ENCODE measurements at regions not wholly inside any gene's neighbourhood (a gene's known extent, or its start where the extent isn't known, plus 50 kb on each side); places are given as distances from the start of the nearest gene placed in this dataset.

GRCh38 chr13:20326809-20327208 is 94.7 kb upstream of the GJB6 start:
- no peak overlapping the region for H3K27ac ChIP-seq (ENCODE audit: low read length)
- H3K4me2 ChIP-seq (ENCODE audit: low read length) = no peak overlapping the region
- H3K4me3 ChIP-seq (ENCODE audit: low read length) = no peak overlapping the region
- H3K36me3 ChIP-seq (replicated peaks; ENCODE audit: low read depth, low read length) = no peaks in the 10 kb centered on the region
- H3K4me1 ChIP-seq (ENCODE audit: low read length) = no peaks in the 10 kb centered on the region
- no peak for TF ChIP-seq EZH2phosphoT487 (IDR thresholded peaks at IDR 0.05; ENCODE audit: low read depth)
- no peak for TF ChIP-seq CTCF (IDR thresholded peaks at IDR 0.05; ENCODE audit: low read depth, low read length)
- H2AFZ ChIP-seq (ENCODE audit: low read depth, low read length) = no peak overlapping the region
- H3K9ac ChIP-seq (ENCODE audit: low read length) = no peak overlapping the region
- peaks cover 15% of the 10 kb centered on the region; the same call in 1 of the 2 replicates for H3K9me3 ChIP-seq (ENCODE audit: insufficient read depth, low read length)
- no peaks in the 10 kb centered on the region for H3K79me2 ChIP-seq (ENCODE audit: low read length)
- H4K20me1 ChIP-seq (ENCODE audit: insufficient read depth, low read length) = no peaks in the 10 kb centered on the region
- peaks cover 2% of the 10 kb centered on the region; the same call in 1 of the 2 replicates for H3K27me3 ChIP-seq (ENCODE audit: low read depth, low read length)

- Histone ChIP-seq H3K4me3 (ENCODE audit: low read length) (no peak overlapping the region), H3K27ac (ENCODE audit: low read length) (no peak overlapping the region), H2AFZ (ENCODE audit: low read depth, low read length) (no peak overlapping the region), H3K9ac (ENCODE audit: low read length) (no peak overlapping the region), H4K20me1 (ENCODE audit: insufficient read depth, low read length) (no peaks in the 10 kb centered on the region), H3K36me3 (replicated peaks; ENCODE audit: low read depth, low read length) (no peaks in the 10 kb centered on the region), H3K9me3 (ENCODE audit: insufficient read depth, low read length) (peaks cover 15% of the 10 kb centered on the region; the same call in 1 of the 2 replicates), H3K4me1 (ENCODE audit: low read length) (no peaks in the 10 kb centered on the region), H3K79me2 (ENCODE audit: low read length) (no peaks in the 10 kb centered on the region), H3K27me3 (ENCODE audit: low read depth, low read length) (peaks cover 4% of the 10 kb centered on the region; the same call in 1 of the 2 replicates), H3K4me2 (ENCODE audit: low read length) (no peak overlapping the region)
- TF ChIP-seq EZH2phosphoT487 (IDR thresholded peaks at IDR 0.05; ENCODE audit: low read depth) (no peak), CTCF (IDR thresholded peaks at IDR 0.05; ENCODE audit: low read depth, low read length) (no peak)
These were observed 94.2 kb upstream of the GJB6 start for GRCh38 chr13:20326276-20326675.

- no peaks in the 10 kb centered on the region for H3K36me3 ChIP-seq (replicated peaks; ENCODE audit: low read depth, low read length)
- H3K4me3 ChIP-seq (ENCODE audit: low read length) = no peak overlapping the region
- H2AFZ ChIP-seq (ENCODE audit: low read depth, low read length) = no peak overlapping the region
- H3K9me3 ChIP-seq (ENCODE audit: insufficient read depth, low read length) = peaks cover 10% of the 10 kb centered on the region; the same call in 1 of the 2 replicates
- H3K4me1 ChIP-seq (ENCODE audit: low read length) = no peaks in the 10 kb centered on the region
- H3K4me2 ChIP-seq (ENCODE audit: low read length) = no peak overlapping the region
- H3K27ac ChIP-seq (ENCODE audit: low read length) = no peak overlapping the region
- no peaks in the 10 kb centered on the region for H3K79me2 ChIP-seq (ENCODE audit: low read length)
- TF ChIP-seq EZH2phosphoT487 (IDR thresholded peaks at IDR 0.05; ENCODE audit: low read depth) = no peak
- no peak for TF ChIP-seq CTCF (IDR thresholded peaks at IDR 0.05; ENCODE audit: low read depth, low read length)
- H3K27me3 ChIP-seq (ENCODE audit: low read depth, low read length) = peaks cover 10% of the 10 kb centered on the region; the same call in 1 of the 2 replicates
- no peak overlapping the region for H3K9ac ChIP-seq (ENCODE audit: low read length)
- no peaks in the 10 kb centered on the region for H4K20me1 ChIP-seq (ENCODE audit: insufficient read depth, low read length)
These were observed 88.8 kb upstream of the GJB6 start for GRCh38 chr13:20320885-20321284.

- Histone ChIP-seq H3K79me2 (ENCODE audit: low read length) (no peaks in the 10 kb centered on the region), H3K4me2 (ENCODE audit: low read length) (no peak overlapping the region), H3K4me1 (ENCODE audit: low read length) (no peaks in the 10 kb centered on the region), H3K27me3 (ENCODE audit: low read depth, low read length) (peaks cover 13% of the 10 kb centered on the region; the same call in 1 of the 2 replicates), H3K9me3 (ENCODE audit: insufficient read depth, low read length) (no peaks in the 10 kb centered on the region), H3K4me3 (ENCODE audit: low read length) (no peak overlapping the region), H2AFZ (ENCODE audit: low read depth, low read length) (no peak overlapping the region), H3K36me3 (replicated peaks; ENCODE audit: low read depth, low read length) (no peaks in the 10 kb centered on the region), H4K20me1 (ENCODE audit: insufficient read depth, low read length) (no peaks in the 10 kb centered on the region), H3K9ac (ENCODE audit: low read length) (no peak overlapping the region), H3K27ac (ENCODE audit: low read length) (no peak overlapping the region)
- no peak for TF ChIP-seq EZH2phosphoT487 (IDR thresholded peaks at IDR 0.05; ENCODE audit: low read depth)
- no peak for TF ChIP-seq CTCF (IDR thresholded peaks at IDR 0.05; ENCODE audit: low read depth, low read length)
These were observed 81.8 kb upstream of the GJB6 start for GRCh38 chr13:20313896-20314295.
